ENCODE measurements at regions not wholly inside any gene's neighbourhood (a gene's known extent, or its start where the extent isn't known, plus 50 kb on each side); places are given as distances from the start of the nearest gene placed in this dataset.

- TF ChIP-seq GTF2F1 (IDR thresholded peaks at IDR 0.05; ENCODE audit: low read depth, low read length) (no peak), CTCF (IDR thresholded peaks at IDR 0.05 in 2 of 3, conservative IDR thresholded peaks at IDR 0.05 in 1 of 3; ENCODE audit: insufficient read depth in 2 of 3, low read depth in 1 of 3, low read length in 3 of 3) (no peak), ZNF639 (CRISPR knock-in tag; conservative IDR thresholded peaks at IDR 0.05 in 1 of 2, IDR thresholded peaks at IDR 0.05 in 1 of 2) (no peak), MYC (IDR thresholded peaks at IDR 0.05; ENCODE audit: low read depth, low read length) (no peak), MYC (CRISPR knock-in tag; IDR thresholded peaks at IDR 0.05; ENCODE audit: borderline replicate concordance, low read depth) (no peak), STAT6 (CRISPR knock-in tag; IDR thresholded peaks at IDR 0.05) (no peak)
These were observed 674.7 kb downstream of the CCSER2 start for GRCh38 chr10:85003083-85003482.

All from K562 (cell line).